ENCODE measurements at regions not wholly inside any gene's neighbourhood (a gene's known extent, or its start where the extent isn't known, plus 50 kb on each side); places are given as distances from the start of the nearest gene placed in this dataset.

GRCh38 chr15:39404767-39405181 is 176.1 kb upstream of the THBS1 start (continued):
- TF ChIP-seq TEAD4 (IDR thresholded peaks at IDR 0.05; ENCODE audit: borderline replicate concordance, insufficient read depth) (peak; percentile 51; the same call in 1 of the 2 replicates), JUND (IDR thresholded peaks at IDR 0.05) (0 out of 2 replicates have a peak, but pooled peaks have one; percentile 36), TAF1 (IDR thresholded peaks at IDR 0.05; ENCODE audit: borderline replicate concordance, low read depth, low read length) (no peak), ZBTB33 (IDR thresholded peaks at IDR 0.05; ENCODE audit: borderline replicate concordance, low read depth) (no peak), USF2 (IDR thresholded peaks at IDR 0.05; ENCODE audit: borderline replicate concordance, low read depth, low read length) (no peak), EP300 (IDR thresholded peaks at IDR 0.05; ENCODE audit: borderline replicate concordance in 1 of 2, low read depth in 1 of 2, low read length in 1 of 2) (0 out of 4 replicates have a peak, but pooled peaks of 1 of the 2 experiments have one; percentile 43), YY1 (IDR thresholded peaks at IDR 0.05; ENCODE audit: low read depth) (no peak), ELF1 (IDR thresholded peaks at IDR 0.05) (no peak)
- TF ChIP-seq, protein P1, sequence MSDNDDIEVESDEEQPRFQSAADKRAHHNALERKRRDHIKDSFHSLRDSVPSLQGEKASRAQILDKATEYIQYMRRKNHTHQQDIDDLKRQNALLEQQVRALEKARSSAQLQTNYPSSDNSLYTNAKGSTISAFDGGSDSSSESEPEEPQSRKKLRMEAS (IDR thresholded peaks at IDR 0.05; ENCODE audit: low read depth): no peak

DNA sequence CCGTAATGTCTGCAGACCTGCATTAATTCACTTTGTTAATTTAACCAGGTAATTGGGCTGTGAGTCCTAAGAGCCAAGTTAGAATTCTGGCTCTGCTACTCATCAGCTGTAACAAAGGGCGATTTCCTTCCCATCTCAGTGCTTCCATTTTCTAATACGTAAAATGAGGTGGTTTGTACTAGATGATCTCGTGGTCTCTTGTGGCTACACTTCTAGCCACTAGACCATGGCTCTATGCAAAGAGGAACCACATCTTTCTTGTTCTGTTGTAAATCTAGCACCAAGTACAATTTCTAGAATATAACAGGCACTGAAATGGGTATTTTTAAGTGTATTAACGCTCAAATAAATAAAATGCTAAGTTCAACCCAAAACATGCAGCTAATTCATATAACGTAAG is 174.4 kb upstream of the THBS1 start:
- ChIA-PET POLR2A (no interaction called here), CTCF (no interaction called here)
- no peak overlapping the region for H3K4me2 ChIP-seq
- H3K9me2 ChIP-seq: no peaks in the 10 kb centered on the region
- H3K9me3 ChIP-seq: no peaks in the 10 kb centered on the region
- peaks cover 8 to 9% of the 10 kb centered on the region in 2 experiments; a peak in 2 of 4 replicates for H3K4me1 ChIP-seq (ENCODE audit: control insufficient read depth in 1 of 2, insufficient read depth in 2 of 2, low read depth in 1 of 2, low read length in 1 of 2)
- peaks cover 12% of the 10 kb centered on the region for H3F3A ChIP-seq (replicated peaks; ENCODE audit: insufficient read depth)
- H3K79me2 ChIP-seq (ENCODE audit: insufficient read depth): no peaks in the 10 kb centered on the region
- H3K27me3 ChIP-seq (ENCODE audit: insufficient read depth): no peaks in the 10 kb centered on the region
- no peak overlapping the region for H3K9ac ChIP-seq
- H4K20me1 ChIP-seq (ENCODE audit: insufficient read depth): no peaks in the 10 kb centered on the region
- peak overlapping the region; percentile 20 to 28; a peak in 2 of 4 replicates for H3K27ac ChIP-seq (ENCODE audit: low read depth in 2 of 2, low read length in 1 of 2)
- H3K4me3 ChIP-seq (ENCODE audit: low read depth in 2 of 2, low read length in 1 of 2): no peak overlapping the region
- no peak for DNase-seq
- WGBS (ENCODE audit: low lambda C conversion rate): 93% methylated on average over 6 of the region's 6 CpGs
- H2AFZ ChIP-seq (ENCODE audit: low read depth): no peak overlapping the region
- TF ChIP-seq GABPA (IDR thresholded peaks at IDR 0.05; ENCODE audit: low read depth) (no peak), MXI1 (IDR thresholded peaks at IDR 0.05; ENCODE audit: low read depth, low read length) (no peak), ZBTB33 (IDR thresholded peaks at IDR 0.05; ENCODE audit: borderline replicate concordance, low read depth) (no peak), SMC3 (IDR thresholded peaks at IDR 0.05; ENCODE audit: low read depth, low read length) (no peak), CTCF (IDR thresholded peaks at IDR 0.05) (no peak), MEF2A (IDR thresholded peaks at IDR 0.05; ENCODE audit: borderline replicate concordance, low read depth) (no peak), USF2 (IDR thresholded peaks at IDR 0.05; ENCODE audit: borderline replicate concordance, low read depth, low read length) (no peak), POLR2AphosphoS5 (IDR thresholded peaks at IDR 0.05; ENCODE audit: low read depth, low read length) (no peak), FOXM1 (IDR thresholded peaks at IDR 0.05; ENCODE audit: low read depth) (no peak), GATA2 (CRISPR knock-in tag; IDR thresholded peaks at IDR 0.05) (no peak), RFX5 (IDR thresholded peaks at IDR 0.05; ENCODE audit: low read length) (no peak), TAF1 (IDR thresholded peaks at IDR 0.05; ENCODE audit: borderline replicate concordance, low read depth, low read length) (no peak), USF1 (IDR thresholded peaks at IDR 0.05; ENCODE audit: borderline replicate concordance, low read depth) (no peak)
- no peaks in the 10 kb centered on the region for H3K36me3 ChIP-seq (replicated peaks in 1 of 2; ENCODE audit: control insufficient read depth in 1 of 2, insufficient read depth in 2 of 2, low read length in 1 of 2)

Measured in SK-N-SH (cell line).